Stimulated activated CD4-positive, alpha-beta T cell treated with anti-CD3 and anti-CD28 coated beads, Interleukin-4, amount 100 ng/mL, for 4 hours (primary cell): ENCODE measurements at regions not wholly inside any gene's neighbourhood (a gene's known extent, or its start where the extent isn't known, plus 50 kb on each side); places are given as distances from the start of the nearest gene placed in this dataset.
"Not testable (repeated sequence)": the region's sequence is repeated elsewhere in the genome, so short reads cannot be mapped to it uniquely, and the experiment has no call there.

Source experiments
- DNase-seq, 2 experiments: peaks; one replicate each; pipeline ENCODE4 v3.0.0-alpha.2; 2020

GRCh38 chr6:27617046-27617687 is 144.3 kb upstream of the ZNF184 start:
- DNase-seq = no peak

- DNase-seq = no peak
These were observed 143.6 kb upstream of the ZNF184 start for GRCh38 chr6:27616328-27617045.

DNA sequence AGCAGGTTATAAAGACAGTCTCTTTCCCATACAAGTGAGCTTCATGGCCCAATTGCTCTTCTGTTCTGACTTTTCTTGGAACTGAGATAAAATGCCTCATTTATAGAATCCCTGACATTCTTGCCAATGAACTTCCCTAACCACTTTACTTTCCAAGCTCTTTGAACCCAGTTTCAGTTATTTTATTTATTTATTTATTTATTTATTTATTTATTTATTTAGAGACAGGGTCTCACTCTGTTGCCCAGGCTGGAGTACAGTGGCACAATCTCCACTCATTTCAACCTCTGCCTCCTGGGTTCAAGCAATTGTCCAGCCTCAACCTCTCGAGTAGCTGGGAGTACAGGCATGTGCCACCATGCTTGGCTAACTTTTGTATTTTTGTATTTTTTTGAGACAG is 138.5 kb upstream of the ZNF184 start:
- DNase-seq = no peak

- no peak for DNase-seq
These were observed 136.3 kb upstream of the ZNF184 start for GRCh38 chr6:27608916-27609883.

GRCh38 chr6:27605401-27606342 is 132.8 kb upstream of the ZNF184 start:
- DNase-seq = no peak

DNA sequence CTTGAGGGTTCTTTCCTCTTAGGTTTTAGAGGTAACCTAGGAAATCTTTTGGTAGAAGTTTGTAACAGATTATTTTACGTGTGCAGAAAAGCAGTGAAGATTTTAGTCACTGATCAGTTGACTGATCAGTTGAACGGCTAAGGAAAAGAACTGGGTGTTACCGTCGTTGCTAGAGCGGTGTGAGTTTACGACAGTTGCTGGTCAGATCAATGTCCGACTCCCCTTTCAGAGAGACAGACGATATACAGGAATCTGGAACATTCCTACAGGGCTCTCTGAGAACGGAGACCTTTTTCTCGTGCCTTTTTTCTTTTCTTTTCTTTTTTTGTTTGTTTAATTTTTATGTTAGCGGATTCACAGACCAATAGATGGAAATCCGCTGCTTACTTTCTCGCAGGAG is 132.1 kb upstream of the ZNF184 start:
- DNase-seq = no peak

GRCh38 chr6:27601668-27602254 is 128.9 kb upstream of the ZNF184 start:
- no peak for DNase-seq

GRCh38 chr6:27599859-27600532 is 127.1 kb upstream of the ZNF184 start:
- DNase-seq = no peak

GRCh38 chr6:27597031-27597567 is 124.2 kb upstream of the ZNF184 start:
- DNase-seq = not testable (repeated sequence)

DNA sequence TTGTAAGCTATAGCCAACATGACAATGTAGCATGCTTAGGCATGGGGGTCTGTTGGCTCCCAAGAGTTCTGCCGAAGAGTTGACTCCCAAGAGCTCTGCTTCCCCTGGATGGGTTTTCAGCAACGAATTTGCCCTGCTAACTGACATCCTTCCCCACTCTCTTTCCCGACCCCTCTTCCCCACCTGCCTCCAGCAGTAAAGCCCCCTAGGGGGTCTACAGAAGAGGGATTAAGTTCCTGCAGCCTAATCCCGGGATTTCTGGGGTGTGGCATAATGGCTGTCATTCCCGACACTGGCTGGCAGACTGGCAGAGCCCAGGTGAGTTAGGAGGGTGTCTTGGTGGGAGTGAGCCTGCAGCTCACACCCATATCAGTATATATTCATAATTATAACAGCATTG is 121.0 kb upstream of the ZNF184 start:
- DNase-seq = no peak

- no peak for DNase-seq
These were observed 120.4 kb upstream of the ZNF184 start for GRCh38 chr6:27593200-27593818.

DNA sequence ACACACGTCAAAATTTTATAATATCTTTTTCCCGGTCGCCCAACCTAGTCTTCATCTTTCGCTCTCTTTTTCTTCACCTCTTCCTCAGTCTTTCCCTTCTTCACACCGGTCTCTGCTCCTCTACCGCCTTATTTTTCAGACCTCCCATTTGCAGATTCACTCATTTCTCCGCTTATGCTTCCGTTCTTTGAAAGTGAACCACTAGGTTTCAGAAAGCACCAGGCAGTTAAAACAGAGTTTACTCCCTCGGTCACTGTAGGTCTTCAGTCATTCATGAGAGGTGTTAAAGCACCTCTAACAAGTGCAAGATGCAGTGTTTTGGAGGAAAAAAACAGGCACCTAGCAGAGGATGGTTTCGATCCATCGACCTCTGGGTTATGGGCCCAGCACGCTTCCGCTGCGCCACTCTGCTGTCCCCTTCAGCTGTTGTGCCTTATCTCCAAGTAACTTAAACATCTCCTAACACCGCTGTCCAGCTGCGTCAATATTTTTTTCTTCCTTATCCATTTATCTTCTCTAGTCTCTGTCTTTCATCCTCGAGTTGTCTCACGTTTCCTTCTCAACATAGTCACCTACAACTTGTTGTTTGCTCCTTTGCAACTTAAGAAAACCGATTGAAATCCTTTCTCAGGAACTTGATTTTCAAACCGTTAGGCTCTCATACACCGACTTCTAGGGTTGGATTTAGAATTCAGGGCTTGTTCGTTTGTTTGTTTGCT is 119.7 kb upstream of the ZNF184 start:
- peak; percentile 3 to 22 for DNase-seq

DNA sequence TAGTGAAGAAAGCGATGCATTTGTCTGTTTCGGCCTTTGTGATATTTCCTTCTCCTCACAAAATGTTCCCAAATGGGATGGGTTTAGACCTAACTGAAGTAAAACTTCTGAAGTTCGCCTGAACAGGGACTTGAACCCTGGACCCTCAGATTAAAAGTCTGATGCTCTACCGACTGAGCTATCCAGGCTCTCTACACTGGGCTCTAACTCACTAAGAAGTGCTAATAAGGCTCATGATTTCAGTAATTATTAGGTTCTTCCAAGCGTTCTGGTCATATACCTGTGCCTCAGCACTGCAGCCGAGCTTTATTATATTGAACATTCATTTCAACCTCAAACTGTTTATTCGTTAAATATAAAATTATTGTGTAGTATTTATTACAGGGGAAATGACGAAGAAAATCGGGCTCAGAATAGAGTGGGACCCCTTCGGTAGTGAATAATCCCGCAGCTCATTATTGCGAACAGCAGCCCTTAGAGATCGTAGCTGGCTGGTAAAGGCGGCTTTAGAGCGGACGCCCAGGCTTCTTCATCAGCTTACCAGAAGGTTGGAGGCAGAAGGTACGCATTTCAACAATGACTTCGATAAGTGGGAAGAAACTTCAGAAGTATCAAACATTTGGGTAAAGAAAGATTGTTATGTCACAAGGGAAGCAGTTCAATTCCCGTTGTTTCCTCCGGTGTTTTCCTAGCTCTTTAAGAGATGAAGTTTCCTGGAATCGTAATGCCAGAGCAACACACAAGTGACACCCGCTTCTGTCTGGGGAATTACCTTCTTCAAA is 119.0 kb upstream of the ZNF184 start:
- no peak for DNase-seq

DNA sequence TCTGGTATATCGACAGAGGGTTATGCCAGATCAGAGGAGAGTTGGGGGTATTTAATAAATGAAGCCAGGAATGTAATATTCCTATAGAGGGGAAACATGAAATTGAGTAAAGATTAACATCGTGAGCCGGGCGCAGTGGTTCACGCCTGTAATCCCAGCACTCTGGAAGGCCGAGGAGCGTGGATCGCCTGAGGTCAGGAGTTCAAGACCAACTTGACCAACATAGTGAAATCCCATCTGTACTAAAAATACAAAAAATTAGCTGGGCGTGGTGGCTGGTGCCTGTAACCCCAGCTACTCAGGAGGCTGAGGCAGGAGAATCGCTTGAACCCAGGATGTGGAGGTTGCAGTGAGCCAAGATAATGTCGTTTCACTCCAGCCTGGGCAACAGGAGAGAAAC is 112.4 kb upstream of the ZNF184 start:
- DNase-seq = not testable (repeated sequence)

- no peak for DNase-seq
These were observed 111.4 kb upstream of the ZNF184 start for GRCh38 chr6:27584326-27584725.

GRCh38 chr6:27582928-27583725 is 110.2 kb upstream of the ZNF184 start:
- peak in 1 of 2 experiments; percentile 39 for DNase-seq

DNA sequence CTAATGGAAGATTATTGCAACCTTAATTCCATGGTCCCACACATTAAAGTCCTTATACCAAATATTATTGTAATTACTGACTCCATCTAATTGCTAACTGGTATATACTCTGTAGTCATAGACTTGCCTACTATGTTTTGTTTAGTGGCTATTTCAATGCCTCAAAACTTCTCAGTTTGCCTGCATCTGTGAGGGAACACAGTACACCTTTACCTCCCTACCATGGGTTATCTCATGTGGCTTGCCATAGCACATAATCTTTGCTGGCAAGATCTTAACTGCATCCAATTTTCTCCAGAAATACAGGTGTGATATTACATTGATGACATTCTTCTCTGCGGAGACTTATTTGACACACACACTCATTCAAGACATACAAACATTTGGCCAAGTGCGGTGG is 107.1 kb upstream of the ZNF184 start:
- DNase-seq = no peak

DNA sequence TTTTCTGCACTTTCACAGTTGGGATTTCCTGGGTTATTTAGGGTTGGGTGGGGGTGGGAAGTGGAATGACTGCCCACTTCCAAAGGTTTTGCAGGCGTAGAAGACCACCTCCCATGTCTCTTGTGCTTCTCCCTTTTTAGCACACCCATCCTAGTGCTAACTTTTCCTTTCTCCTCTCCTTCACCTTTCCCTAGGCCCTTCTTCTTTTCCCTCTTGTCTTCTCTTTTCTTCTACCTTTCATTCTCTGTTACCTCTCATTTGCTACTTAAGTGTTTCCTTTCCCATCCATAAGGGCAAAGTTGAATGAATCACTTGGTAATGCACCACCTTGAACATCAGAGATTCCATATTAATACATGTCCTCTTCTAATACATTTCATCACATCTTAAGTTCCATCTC is 105.0 kb upstream of the ZNF184 start:
- no peak for DNase-seq
